K562 (cell line): ENCODE measurements at regions not wholly inside any gene's neighbourhood (a gene's known extent, or its start where the extent isn't known, plus 50 kb on each side); places are given as distances from the start of the nearest gene placed in this dataset.

Source experiments
- BRD4 ChIP-seq: fragments of 200-600 bp; sonication (generic); IDR thresholded peaks from 2 replicates; pipeline ENCODE4 v1.6.1; 2017; ENCODE audit warnings: inconsistent platforms
- CHD2 ChIP-seq: IDR thresholded peaks from 2 replicates; pipeline ENCODE4 v1.6.1; 2011; ENCODE audit warnings: low read depth, low read length
- HINFP ChIP-seq: fragments of 450-650 bp; conservative IDR thresholded peaks from 2 replicates; pipeline ENCODE4 v1.6.1; 2016; ENCODE audit warnings: missing genetic modification characterization, low read depth, mild to moderate bottlenecking, control low read depth, missing compliant biosample characterization
- RCOR1 ChIP-seq, 2 experiments: IDR thresholded peaks; 2 replicates each; pipeline ENCODE4 v1.6.1; 2012; ENCODE audit warnings: low read depth in 2 of 2, low read length in 2 of 2, borderline replicate concordance in 1 of 2, improper control_type of control experiment in 1 of 2
- SMARCB1 ChIP-seq: IDR thresholded peaks from 2 replicates; pipeline ENCODE4 v1.6.1; 2011; ENCODE audit warnings: improper control_type of control experiment, low read depth; ENCODE audit not compliant: insufficient read length
- ZNF586 ChIP-seq: fragments of 450-650 bp; formaldehyde crosslinking; conservative IDR thresholded peaks from 2 replicates; pipeline ENCODE4 v1.4.0; 2020; ENCODE audit warnings: mild to moderate bottlenecking, moderate library complexity
- TF ChIP-seq, protein P1 (sequence below), 2 experiments: fragments of 450-650 bp in 1 of 2; sonication (generic) in 1 of 2; formaldehyde crosslinking in 1 of 2; IDR thresholded peaks; 2 replicates each; pipeline versions ENCODE4 v1.7.1 to v1.9.0; 2016 to 2022; ENCODE audit warnings: inconsistent platforms in 1 of 2, mild to moderate bottlenecking in 1 of 2, missing genetic modification reagents in 1 of 2

- TF ChIP-seq, protein P1, sequence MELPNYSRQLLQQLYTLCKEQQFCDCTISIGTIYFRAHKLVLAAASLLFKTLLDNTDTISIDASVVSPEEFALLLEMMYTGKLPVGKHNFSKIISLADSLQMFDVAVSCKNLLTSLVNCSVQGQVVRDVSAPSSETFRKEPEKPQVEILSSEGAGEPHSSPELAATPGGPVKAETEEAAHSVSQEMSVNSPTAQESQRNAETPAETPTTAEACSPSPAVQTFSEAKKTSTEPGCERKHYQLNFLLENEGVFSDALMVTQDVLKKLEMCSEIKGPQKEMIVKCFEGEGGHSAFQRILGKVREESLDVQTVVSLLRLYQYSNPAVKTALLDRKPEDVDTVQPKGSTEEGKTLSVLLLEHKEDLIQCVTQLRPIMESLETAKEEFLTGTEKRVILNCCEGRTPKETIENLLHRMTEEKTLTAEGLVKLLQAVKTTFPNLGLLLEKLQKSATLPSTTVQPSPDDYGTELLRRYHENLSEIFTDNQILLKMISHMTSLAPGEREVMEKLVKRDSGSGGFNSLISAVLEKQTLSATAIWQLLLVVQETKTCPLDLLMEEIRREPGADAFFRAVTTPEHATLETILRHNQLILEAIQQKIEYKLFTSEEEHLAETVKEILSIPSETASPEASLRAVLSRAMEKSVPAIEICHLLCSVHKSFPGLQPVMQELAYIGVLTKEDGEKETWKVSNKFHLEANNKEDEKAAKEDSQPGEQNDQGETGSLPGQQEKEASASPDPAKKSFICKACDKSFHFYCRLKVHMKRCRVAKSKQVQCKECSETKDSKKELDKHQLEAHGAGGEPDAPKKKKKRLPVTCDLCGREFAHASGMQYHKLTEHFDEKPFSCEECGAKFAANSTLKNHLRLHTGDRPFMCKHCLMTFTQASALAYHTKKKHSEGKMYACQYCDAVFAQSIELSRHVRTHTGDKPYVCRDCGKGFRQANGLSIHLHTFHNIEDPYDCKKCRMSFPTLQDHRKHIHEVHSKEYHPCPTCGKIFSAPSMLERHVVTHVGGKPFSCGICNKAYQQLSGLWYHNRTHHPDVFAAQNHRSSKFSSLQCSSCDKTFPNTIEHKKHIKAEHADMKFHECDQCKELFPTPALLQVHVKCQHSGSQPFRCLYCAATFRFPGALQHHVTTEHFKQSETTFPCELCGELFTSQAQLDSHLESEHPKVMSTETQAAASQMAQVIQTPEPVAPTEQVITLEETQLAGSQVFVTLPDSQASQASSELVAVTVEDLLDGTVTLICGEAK (IDR thresholded peaks at IDR 0.05), result no peak
- TF ChIP-seq, protein P1 (CRISPR knock-in tag; IDR thresholded peaks at IDR 0.05), result no peak
- TF ChIP-seq ZNF586 (CRISPR knock-in tag), result no peak
- TF ChIP-seq CHD2, result no peak
- no peak for TF ChIP-seq HINFP (tag)
- no peak for TF ChIP-seq SMARCB1
- no peak for TF ChIP-seq BRD4
- no peak for TF ChIP-seq RCOR1 (IDR thresholded peaks at IDR 0.05; ENCODE audit: borderline replicate concordance in 1 of 2, low read depth in 2 of 2, low read length in 2 of 2)
These were observed 176.7 kb upstream of the PDZRN3 start (continued) for GRCh38 chr3:73801444-73801843.
